HG03469 (cell line): ENCODE measurements at regions not wholly inside any gene's neighbourhood (a gene's known extent, or its start where the extent isn't known, plus 50 kb on each side); places are given as distances from the start of the nearest gene placed in this dataset.
"Not testable (repeated sequence)": the region's sequence is repeated elsewhere in the genome, so short reads cannot be mapped to it uniquely, and the experiment has no call there.

Experiments
- ATAC-seq: cut with Tn5 transposase; IDR thresholded peaks from one replicate; pipeline ENCODE4 v1.9.1; 2021; ENCODE audit warnings: mild to moderate bottlenecking, moderate library complexity, moderate number of reproducible peaks; ENCODE audit not compliant: unreplicated experiment

- no peak for ATAC-seq
Observed at GRCh38 chr17:12195418-12195817, 174.7 kb downstream of the MAP2K4 start.

- no peak for ATAC-seq
Observed at GRCh38 chr17:12201294-12201880, 180.7 kb downstream of the MAP2K4 start.

- ATAC-seq: no peak
Observed at GRCh38 chr17:12209632-12210191, 189.0 kb downstream of the MAP2K4 start.

- ATAC-seq: not testable (repeated sequence)
Observed at GRCh38 chr17:12220714-12221439, 200.2 kb downstream of the MAP2K4 start.

GRCh38 chr17:12222392-12222791 is 201.7 kb downstream of the MAP2K4 start:
- ATAC-seq: no peak

- no peak for ATAC-seq
Observed at GRCh38 chr17:12227547-12227946, 206.9 kb downstream of the MAP2K4 start.

GRCh38 chr17:12229335-12229734 is 208.7 kb downstream of the MAP2K4 start:
- no peak for ATAC-seq

GRCh38 chr17:12230481-12231354 is 210.0 kb downstream of the MAP2K4 start:
- no peak for ATAC-seq

GRCh38 chr17:12231355-12231682 is 210.6 kb downstream of the MAP2K4 start:
- no peak for ATAC-seq

GRCh38 chr17:12239021-12239420 is 218.3 kb downstream of the MAP2K4 start:
- ATAC-seq: not testable (repeated sequence)

- no peak for ATAC-seq
Observed at GRCh38 chr17:12242345-12242954, 221.8 kb downstream of the MAP2K4 start.

GRCh38 chr17:12247761-12248160 is 227.1 kb downstream of the MAP2K4 start:
- no peak for ATAC-seq

GRCh38 chr17:12250973-12251372 is 230.3 kb downstream of the MAP2K4 start:
- ATAC-seq: no peak

- no peak for ATAC-seq
Observed at GRCh38 chr17:12252462-12252861, 231.8 kb downstream of the MAP2K4 start.

- no peak for ATAC-seq
Observed at GRCh38 chr17:12254460-12254859, 233.8 kb downstream of the MAP2K4 start.

GRCh38 chr17:12256380-12256995 is 235.8 kb downstream of the MAP2K4 start:
- no peak for ATAC-seq

GRCh38 chr17:12257176-12257575 is 236.5 kb downstream of the MAP2K4 start:
- ATAC-seq: no peak

GRCh38 chr17:12261354-12261753 is 240.7 kb downstream of the MAP2K4 start:
- no peak for ATAC-seq

GRCh38 chr17:12269751-12270150 is 249.1 kb downstream of the MAP2K4 start:
- ATAC-seq: no peak

- ATAC-seq: no peak
Observed at GRCh38 chr17:12277827-12278226, 257.1 kb downstream of the MAP2K4 start.

- ATAC-seq: no peak
Observed at GRCh38 chr17:12282056-12282455, 261.4 kb downstream of the MAP2K4 start.
